ENCODE measurements at regions not wholly inside any gene's neighbourhood (a gene's known extent, or its start where the extent isn't known, plus 50 kb on each side); places are given as distances from the start of the nearest gene placed in this dataset.

GRCh38 chr12:41888285-41888684, 256.4 kb downstream of the GXYLT1 start:
- no peak for DNase-seq (ENCODE audit: low spot score)

- no peak for DNase-seq (ENCODE audit: low spot score)
Measured at GRCh38 chr12:41881891-41882805, 262.5 kb downstream of the GXYLT1 start.

- DNase-seq (ENCODE audit: low spot score): no peak
Measured at GRCh38 chr12:41869432-41869831, 275.2 kb downstream of the GXYLT1 start.

GRCh38 chr12:41866878-41867430, 277.7 kb downstream of the GXYLT1 start:
- DNase-seq (ENCODE audit: low spot score): no peak

GRCh38 chr12:41856228-41856627, 288.4 kb downstream of the GXYLT1 start:
- no peak for DNase-seq (ENCODE audit: low spot score)

GRCh38 chr12:41850046-41850445, 294.6 kb downstream of the GXYLT1 start:
- DNase-seq (ENCODE audit: low spot score): no peak

GRCh38 chr12:41846718-41847117, 298.0 kb downstream of the GXYLT1 start:
- DNase-seq (ENCODE audit: low spot score): no peak

GRCh38 chr12:41836416-41836815, 308.3 kb downstream of the GXYLT1 start:
- no peak for DNase-seq (ENCODE audit: low spot score)

- DNase-seq (ENCODE audit: low spot score): no peak
Measured at GRCh38 chr12:41835556-41835955, 309.1 kb downstream of the GXYLT1 start.

- no peak for DNase-seq (ENCODE audit: low spot score)
Measured at GRCh38 chr12:41819948-41820347, 324.7 kb downstream of the GXYLT1 start.

- DNase-seq (ENCODE audit: low spot score): no peak
Measured at GRCh38 chr12:41804026-41804425, 340.6 kb downstream of the GXYLT1 start.

- DNase-seq (ENCODE audit: low spot score): no peak
Measured at GRCh38 chr12:41802803-41803202, 341.9 kb downstream of the GXYLT1 start.

GRCh38 chr12:41801261-41801660, 343.4 kb downstream of the GXYLT1 start:
- no peak for DNase-seq (ENCODE audit: low spot score)

- DNase-seq (ENCODE audit: low spot score): no peak
Measured at GRCh38 chr12:41799671-41800070, 345.0 kb downstream of the GXYLT1 start.

GRCh38 chr12:41795910-41796309, 348.8 kb downstream of the GXYLT1 start:
- no peak for DNase-seq (ENCODE audit: low spot score)

GRCh38 chr12:41795051-41795600, 349.5 kb downstream of the GXYLT1 start:
- DNase-seq (ENCODE audit: low spot score): no peak

- DNase-seq (ENCODE audit: low spot score): no peak
Measured at GRCh38 chr12:41794336-41794735, 350.3 kb downstream of the GXYLT1 start.

- DNase-seq (ENCODE audit: low spot score): no peak
Measured at GRCh38 chr12:41784957-41785356, 359.7 kb downstream of the GXYLT1 start.

GRCh38 chr12:41778934-41779333, 365.7 kb downstream of the GXYLT1 start:
- DNase-seq (ENCODE audit: low spot score): no peak

- no peak for DNase-seq (ENCODE audit: low spot score)
Measured at GRCh38 chr12:41777064-41777790, 367.4 kb downstream of the GXYLT1 start.

- DNase-seq (ENCODE audit: low spot score): no peak
Measured at GRCh38 chr12:41772478-41772877, 372.2 kb downstream of the GXYLT1 start.

GRCh38 chr12:41769810-41770209, 374.9 kb downstream of the GXYLT1 start:
- DNase-seq (ENCODE audit: low spot score): no peak

GRCh38 chr12:41768456-41768855, 376.2 kb downstream of the GXYLT1 start:
- no peak for DNase-seq (ENCODE audit: low spot score)
